ENCODE measurements at regions not wholly inside any gene's neighbourhood (a gene's known extent, or its start where the extent isn't known, plus 50 kb on each side); places are given as distances from the start of the nearest gene placed in this dataset.

GRCh38 chr14:41295734-41296133 is 310.9 kb upstream of the LRFN5 start:
- TF ChIP-seq CTCF (IDR thresholded peaks at IDR 0.05): no peak
- TF ChIP-seq POLR2A (IDR thresholded peaks at IDR 0.05): no peak
